ENCODE measurements at regions not wholly inside any gene's neighbourhood (a gene's known extent, or its start where the extent isn't known, plus 50 kb on each side); places are given as distances from the start of the nearest gene placed in this dataset.

DNA sequence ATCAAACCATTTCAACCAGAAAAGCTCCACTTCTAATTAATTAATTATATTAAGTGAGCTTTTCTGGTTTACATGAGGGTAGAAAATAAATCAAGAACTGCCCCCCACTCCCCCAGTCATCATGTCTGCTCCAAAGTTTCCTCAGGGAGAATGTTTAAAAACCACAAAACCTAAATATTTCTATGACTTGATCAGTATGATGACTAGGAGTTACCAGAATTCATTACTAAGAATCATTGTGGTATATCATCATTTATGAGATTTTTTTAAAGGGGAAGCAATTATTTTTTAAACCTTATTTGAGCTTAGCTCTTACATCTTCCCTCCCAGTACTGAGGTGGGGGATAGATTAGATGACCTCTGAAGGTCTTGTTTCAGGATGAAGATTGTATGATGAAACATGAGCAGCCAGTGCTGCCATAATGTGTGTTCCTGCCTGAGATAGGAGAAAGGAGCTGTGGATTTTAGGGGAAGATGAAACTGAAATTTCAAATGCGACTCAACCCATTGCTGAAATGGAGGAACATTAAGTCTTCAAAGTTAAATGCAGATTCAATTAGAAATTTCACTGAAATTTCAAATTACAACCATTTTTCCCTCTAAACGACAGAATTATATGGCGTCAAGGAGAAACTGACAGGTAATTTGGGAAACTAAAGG, 401.3 kb upstream of the CADM1 start:
- DNase-seq (ENCODE audit: low read depth in 2 of 2), result no peak

DNA sequence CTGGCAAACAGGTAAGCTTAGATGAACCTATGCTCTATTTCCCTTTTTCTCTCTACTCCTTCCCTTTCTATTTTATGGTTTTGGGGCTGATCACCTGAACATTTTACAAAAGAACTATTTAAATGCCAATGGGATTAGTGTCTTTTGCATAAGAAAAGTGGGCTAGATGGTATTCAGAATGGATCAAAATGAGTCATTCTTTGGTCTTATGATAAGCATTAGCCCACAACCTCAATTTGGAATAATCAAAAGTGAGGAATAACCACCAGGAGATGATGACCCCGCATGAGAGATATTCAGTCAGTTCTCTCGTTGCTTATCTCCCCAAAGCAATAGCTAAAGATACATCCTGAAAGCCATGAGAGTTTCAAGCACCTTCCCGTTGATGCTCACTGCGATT, 399.0 kb upstream of the CADM1 start:
- DNase-seq (ENCODE audit: low read depth in 2 of 2), result no peak

- DNase-seq (ENCODE audit: low read depth in 2 of 2), result no peak
Observed at GRCh38 chr11:115901069-115901468, 396.9 kb upstream of the CADM1 start.

- DNase-seq (ENCODE audit: low read depth in 2 of 2), result no peak
Observed at GRCh38 chr11:115900111-115900510, 395.9 kb upstream of the CADM1 start.

DNA sequence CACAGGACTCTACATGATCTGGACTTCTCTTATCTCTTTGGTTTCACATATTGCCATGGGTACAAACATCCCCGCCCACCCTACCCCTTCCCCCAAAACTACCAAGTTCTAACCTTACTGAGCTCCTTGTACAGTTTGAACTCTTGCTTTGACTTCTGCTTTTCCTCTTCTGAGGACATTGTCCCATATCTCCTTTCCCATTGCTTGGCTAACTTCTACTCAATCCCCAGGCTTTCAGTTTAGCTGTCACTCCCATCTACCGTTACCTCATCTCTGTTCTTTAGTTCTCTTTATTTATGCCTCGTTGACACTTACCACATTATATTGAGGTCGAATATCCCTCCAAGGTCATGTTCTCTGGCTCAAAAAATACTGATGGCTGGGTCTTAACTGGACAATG, 393.5 kb upstream of the CADM1 start:
- no peak for DNase-seq (ENCODE audit: low read depth in 2 of 2)

DNA sequence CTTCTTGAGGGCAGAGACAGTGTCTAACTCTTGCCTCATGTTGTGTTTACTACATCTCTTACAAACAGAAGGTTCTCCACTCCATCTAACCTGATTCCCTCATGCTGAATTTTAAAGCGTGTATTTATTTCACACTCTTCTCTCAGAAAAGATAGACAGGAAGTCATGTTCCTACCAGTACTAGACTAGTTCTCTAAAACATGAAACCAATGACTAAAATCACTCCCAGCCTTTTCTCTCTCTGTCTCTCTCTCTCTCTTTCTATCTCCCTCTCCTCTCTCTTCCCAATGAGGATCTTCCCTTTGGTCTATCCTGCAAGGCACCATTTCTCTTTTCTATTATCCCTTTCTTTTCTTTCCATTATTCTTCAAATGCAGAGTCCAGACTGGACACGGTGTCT, 391.9 kb upstream of the CADM1 start:
- DNase-seq (ENCODE audit: low read depth in 2 of 2), result no peak

DNA sequence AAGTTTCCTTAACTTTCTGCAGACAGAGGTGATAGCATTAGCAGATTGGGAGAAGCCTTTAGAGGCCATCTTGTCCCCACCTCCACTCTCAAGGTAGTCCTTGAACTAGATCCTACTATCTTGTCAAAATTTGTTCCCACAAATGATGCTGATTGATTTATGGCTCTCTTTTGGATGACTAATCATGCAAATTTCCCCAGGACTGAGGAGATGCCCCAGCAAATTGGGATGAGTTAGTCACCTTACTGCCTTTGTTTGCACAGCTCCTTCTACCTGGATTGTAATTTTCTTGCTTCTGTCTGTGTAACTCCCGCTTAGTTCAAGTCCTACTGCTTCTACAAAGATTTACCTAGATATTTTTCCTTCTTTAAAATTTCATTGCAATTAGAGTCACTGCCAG, 391.4 kb upstream of the CADM1 start:
- no peak for DNase-seq (ENCODE audit: low read depth in 2 of 2)

- DNase-seq (ENCODE audit: low read depth in 2 of 2), result no peak
Observed at GRCh38 chr11:115894176-115894575, 390.0 kb upstream of the CADM1 start.

DNA sequence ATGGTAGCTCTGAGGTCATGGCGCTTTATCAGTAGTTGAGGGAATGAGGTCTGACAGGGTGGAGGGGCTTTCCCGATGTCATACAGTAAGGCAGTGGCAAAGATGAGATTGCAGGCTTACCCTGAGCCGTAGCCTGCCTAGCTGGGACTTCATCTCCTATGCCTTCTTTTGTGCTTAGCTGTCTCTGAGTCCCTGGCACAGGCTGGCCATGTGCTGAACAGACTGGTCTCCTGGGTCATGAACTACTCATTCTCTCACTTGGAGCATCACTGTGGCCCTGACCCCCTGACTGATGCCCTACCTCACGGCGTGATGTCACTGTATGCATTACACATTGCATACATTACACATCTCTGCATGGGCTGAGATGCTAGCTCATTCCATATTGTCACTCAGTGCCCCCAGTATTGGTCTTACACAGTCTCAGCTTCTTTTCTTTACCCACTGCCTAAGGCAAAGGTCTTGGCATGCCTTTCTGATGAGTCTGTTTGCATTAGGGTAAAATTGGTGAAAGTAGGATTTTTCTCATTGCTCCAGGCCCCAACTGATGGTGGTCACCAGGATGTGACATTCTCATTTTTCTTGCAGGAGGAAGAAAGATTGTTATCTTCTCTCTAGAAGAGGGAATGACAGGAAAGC, 389.4 kb upstream of the CADM1 start:
- no peak for DNase-seq (ENCODE audit: low read depth in 2 of 2)

DNA sequence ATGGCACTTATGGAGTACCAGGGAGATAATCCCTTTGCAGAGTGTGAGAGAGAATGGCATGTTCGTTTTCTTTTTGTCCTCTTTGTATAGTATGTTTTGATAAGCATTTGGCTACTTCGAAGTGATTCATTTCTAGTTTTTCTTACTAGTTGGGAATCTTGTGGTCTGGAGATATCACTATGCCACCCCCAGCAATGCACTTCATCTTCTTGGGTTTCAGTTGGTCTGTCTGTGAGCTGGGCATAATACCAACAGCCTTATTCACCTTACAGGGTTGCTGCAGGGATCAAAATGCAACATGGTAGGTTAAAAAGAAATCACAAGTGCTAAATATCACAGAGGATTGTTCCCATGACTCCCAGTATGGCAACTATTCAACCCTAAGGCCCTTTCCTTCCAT, 387.8 kb upstream of the CADM1 start:
- no peak for DNase-seq (ENCODE audit: low read depth in 2 of 2)

DNA sequence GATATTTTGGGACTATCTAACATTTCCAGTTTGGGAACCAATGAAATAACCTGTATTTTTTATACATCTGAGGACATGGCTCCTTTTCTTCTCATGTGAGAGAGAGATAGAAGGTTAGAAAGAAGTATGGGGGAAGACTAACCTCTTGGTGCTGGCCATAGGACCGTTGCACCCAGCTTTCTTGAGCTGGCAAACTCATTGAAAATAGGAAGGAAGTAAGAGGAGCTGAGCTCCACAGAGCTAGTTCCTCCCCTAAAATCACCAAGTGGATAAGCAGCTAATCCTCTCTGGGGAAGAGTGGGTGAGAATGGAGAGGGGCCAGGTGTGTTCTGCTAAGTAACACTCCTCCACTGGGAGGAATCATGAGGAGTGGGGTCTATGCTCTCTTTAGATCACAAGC, 387.4 kb upstream of the CADM1 start:
- no peak for DNase-seq (ENCODE audit: low read depth in 2 of 2)

- no peak for DNase-seq (ENCODE audit: low read depth in 2 of 2)
Observed at GRCh38 chr11:115890500-115890899, 386.3 kb upstream of the CADM1 start.

DNA sequence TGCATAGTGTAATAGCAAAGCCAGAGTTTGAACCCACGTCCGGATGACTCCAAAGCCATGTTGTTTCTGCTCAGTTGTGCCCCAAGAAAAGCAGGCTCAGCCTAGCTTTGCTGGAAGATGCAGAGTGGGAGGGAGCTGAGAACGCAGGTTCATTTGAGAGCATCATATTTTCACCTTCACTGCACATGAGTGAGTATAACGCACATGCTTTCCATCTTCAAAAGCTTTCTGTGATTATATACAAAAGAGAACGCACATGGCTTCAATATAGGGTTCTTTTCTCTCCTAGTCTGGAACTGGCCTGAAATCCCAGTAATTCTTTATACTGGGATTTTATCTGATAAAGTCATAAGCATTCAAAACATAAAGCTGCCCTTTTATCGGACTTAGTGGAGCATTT, 385.5 kb upstream of the CADM1 start:
- no peak for DNase-seq (ENCODE audit: low read depth in 2 of 2)

DNA sequence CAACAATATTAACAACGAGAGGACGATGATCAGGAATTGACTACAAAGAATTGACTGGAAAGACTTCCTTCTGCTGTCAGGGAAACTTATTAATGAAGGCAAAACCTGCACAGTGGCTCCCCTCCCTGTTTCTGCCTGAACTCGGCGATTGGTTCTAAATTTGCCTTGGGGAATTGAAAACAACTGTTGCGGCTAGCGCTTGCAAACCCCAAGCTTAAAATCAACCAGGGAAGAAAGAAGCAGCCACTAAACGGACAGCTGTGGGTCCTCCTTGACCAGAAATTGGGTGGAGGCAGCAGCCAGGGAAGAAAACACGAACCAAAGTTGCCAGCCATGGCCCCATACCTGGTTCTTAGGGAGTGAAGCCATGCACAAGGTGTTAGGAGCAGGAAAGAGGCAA, 383.5 kb upstream of the CADM1 start:
- DNase-seq (ENCODE audit: low read depth in 2 of 2), result no peak

DNA sequence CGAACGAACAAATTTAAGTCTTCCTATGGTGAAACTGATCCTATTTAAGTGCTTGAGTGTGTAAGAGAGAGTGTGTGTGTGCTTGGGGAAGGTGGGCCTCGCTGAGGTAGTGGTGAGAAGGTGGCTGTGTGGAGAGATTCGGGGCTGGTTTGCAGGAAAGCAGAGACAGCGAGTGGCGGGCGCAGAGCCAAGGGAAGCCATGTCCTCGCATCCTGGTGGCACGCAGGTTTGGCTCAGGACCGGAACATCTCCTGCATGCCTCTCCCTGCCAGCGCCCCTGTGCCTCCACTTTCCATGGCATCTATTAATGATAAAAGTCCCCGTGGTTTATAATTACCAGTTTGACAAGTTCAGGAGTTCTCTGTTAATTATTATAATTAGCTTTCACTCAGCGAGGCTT, 383.1 kb upstream of the CADM1 start:
- no peak for DNase-seq (ENCODE audit: low read depth in 2 of 2)

DNA sequence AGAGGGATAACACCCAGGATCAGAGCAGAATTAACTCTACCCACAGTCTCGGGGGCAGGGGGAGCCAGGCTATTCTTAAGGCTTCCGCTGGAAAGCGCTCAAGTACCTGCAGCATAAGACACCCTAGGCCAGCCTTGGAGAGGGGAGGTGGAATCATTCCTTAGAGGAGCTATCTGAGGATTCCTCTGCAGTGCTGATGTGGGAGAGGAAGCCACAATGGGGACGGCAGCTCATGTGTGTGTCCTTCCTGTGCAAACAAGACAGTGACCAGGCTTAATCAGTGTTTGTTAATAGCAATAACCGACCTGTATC, 382.2 kb upstream of the CADM1 start:
- DNase-seq (ENCODE audit: low read depth in 2 of 2), result no peak

DNA sequence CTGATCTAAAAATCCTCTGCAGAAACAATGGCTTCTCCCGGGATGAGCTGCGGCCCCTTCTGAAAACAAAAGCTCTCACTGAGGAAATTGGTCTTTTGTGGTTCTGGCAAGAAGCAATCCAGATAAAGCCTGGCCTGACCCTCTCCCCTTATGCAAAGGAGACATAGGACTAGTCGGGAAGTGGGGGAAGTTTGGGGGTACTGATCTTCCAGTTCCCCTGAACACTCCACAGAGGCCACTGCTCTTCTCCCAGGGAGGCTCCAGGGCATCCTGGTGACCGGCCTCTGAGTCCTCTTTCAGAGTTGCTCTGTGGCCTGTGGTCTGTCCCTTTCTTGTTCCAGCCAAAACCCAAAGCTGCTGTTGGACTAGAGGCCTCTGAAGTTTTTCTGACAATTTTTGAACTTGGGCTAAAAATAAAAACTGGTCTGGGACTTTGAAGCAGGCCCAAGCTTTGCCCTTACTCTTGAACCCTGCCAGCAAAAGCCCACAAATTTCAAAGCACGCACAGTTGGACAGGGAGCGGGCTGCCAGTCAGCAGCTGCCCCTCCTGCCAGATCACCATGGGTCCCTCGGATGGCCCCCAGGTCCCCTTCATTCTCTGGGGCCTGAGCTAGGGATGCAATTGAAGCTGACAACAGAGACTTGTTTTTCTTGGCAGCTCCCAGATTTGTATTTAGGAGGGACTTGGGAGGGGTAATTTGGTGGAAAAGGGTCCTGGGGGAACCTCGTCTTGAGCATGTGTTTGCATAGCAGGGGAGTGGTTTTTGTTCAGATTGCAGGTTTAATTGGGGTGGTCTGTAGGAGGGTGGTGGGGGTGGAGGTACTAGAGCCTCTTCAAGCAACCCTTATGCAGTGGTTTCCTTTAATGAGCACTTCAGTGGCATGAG, 381.6 kb upstream of the CADM1 start:
- DNase-seq (ENCODE audit: low read depth in 2 of 2), result no peak

DNA sequence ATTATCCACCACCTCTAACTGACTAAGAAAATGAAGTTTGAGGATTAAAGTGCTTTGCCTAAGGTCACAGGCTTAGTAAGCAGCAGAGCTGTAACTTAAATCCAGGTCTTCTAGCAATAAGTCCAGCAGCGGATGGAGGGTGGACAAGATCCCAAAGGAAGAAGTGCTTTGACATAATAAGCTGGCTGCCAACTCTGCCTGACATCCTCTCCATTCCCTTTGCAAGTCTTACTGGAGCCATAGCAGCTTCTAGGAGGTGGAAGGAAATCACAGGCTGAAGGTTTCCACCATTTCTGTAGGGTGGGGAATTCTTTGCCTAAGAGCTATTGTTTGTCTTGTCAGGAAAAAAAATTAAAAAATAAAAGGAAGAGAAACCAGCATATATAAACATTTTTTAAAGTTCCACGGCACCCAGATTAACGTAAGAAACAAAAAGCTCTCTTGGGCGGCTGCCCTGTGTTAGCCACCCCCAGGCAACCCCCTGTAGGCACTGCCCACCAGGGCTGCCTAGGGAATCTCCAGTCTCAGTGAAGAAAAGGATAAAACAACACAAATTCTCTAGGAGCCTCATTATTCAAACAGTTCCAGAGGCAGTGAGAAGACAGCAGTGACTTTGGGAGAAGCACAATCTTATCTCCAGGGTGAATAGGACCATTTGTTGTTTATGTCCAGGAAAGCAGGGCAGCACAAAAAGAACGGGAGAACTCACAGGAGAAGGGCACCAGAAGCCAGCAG, 380.8 kb upstream of the CADM1 start:
- no peak for DNase-seq (ENCODE audit: low read depth in 2 of 2)

- DNase-seq (ENCODE audit: low read depth in 2 of 2), result no peak
Observed at GRCh38 chr11:115874843-115875242, 370.6 kb upstream of the CADM1 start.

- DNase-seq (ENCODE audit: low read depth in 2 of 2), result no peak
Observed at GRCh38 chr11:115873813-115874212, 369.6 kb upstream of the CADM1 start.

DNA sequence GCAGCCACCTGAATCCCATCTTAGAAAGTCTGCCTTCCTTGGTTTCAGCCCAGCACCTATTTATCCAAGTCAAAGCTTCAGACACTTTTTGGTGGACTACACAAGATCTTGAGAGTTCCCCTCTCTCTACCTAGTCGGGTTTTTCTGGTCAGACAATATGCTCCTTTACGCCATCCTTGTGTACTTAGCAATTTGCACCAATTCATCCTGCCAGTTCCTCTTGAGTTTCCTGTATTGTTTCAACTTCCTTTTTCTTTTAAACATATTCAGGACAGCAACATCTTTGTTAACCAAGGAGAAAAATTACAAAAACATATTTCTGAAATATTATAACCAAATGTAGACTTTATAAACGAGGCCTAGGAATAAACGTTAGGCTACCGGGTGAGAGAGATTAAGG, 368.2 kb upstream of the CADM1 start:
- DNase-seq (ENCODE audit: low read depth in 2 of 2), result no peak

GRCh38 chr11:115871161-115871760, 367.0 kb upstream of the CADM1 start:
- no peak for DNase-seq (ENCODE audit: low read depth in 2 of 2)

All from stimulated activated CD4-positive, alpha-beta T cell treated with anti-CD3 and anti-CD28 coated beads, Interleukin-1b, Interleukin-23, amount 100 ng/mL, for 4 hours (primary cell).